Upper lobe of left lung (tissue), 6 donors: ENCODE measurements at regions not wholly inside any gene's neighbourhood (a gene's known extent, or its start where the extent isn't known, plus 50 kb on each side); places are given as distances from the start of the nearest gene placed in this dataset.

ENCODE experiments used
- ATAC-seq, 2 donors: fragments of 200-7000 bp; cut with Tn5 transposase; one replicate each; pipeline ENCODE4 v1.9.1; 2022; ENCODE audit warnings: mild to moderate bottlenecking in 2 of 2, moderate library complexity in 2 of 2; ENCODE audit not compliant: low FRiP score in 2 of 2
- DNase-seq, 2 donors: peaks; one replicate each; pipeline ENCODE4 v3.0.0-alpha.2; 2019 to 2020
- H3K27ac ChIP-seq, 4 donors: fragments of 200-600 bp; sonication (generic); one replicate each; pipeline ENCODE4 v1.5.1; 2016 to 2019
- H3K27me3 ChIP-seq, 4 donors: fragments of 200-600 bp; sonication (generic); one replicate each; pipeline ENCODE4 v1.5.1; 2017 to 2019
- H3K36me3 ChIP-seq, 4 donors: fragments of 200-600 bp; sonication (generic); one replicate each; pipeline ENCODE4 v1.5.1; 2016 to 2019
- H3K4me1 ChIP-seq, 4 donors: fragments of 200-600 bp; sonication (generic); one replicate each; pipeline ENCODE4 v1.5.1; 2018 to 2019
- H3K4me3 ChIP-seq, 4 donors: fragments of 200-600 bp; sonication (generic); one replicate each; pipeline ENCODE4 v1.5.1; 2017 to 2019; ENCODE audit warnings: mild to moderate bottlenecking in 2 of 4, moderate library complexity in 1 of 4
- H3K9me3 ChIP-seq, 4 donors: fragments of 200-600 bp; sonication (generic); one replicate each; pipeline ENCODE4 v1.5.1; 2018 to 2019
- EP300 ChIP-seq, 4 donors: sonication (generic); formaldehyde crosslinking; IDR thresholded peaks; one replicate each; pipeline ENCODE4 v1.5.1; 2017; ENCODE audit warnings: antibody characterized with exemption in 4 of 4, control low read depth in 2 of 4
- POLR2A ChIP-seq, 4 donors: fragments of 450-650 bp; IDR thresholded peaks; one replicate each; pipeline ENCODE4 v1.5.1; 2016 to 2017; ENCODE audit warnings: antibody characterized with exemption in 4 of 4, mild to moderate bottlenecking in 2 of 4
- POLR2AphosphoS5 ChIP-seq, 2 donors: sonication (generic); formaldehyde crosslinking; IDR thresholded peaks; one replicate each; pipeline ENCODE4 v1.5.1; 2017; ENCODE audit warnings: antibody characterized with exemption in 2 of 2
- WGBS, 2 donors: methylation state at CpG; one replicate each; pipeline ENCODE4 v1.1.5; 2017 to 2018; 5-methylcytosine and 5-hydroxymethylcytosine counted together
- TF ChIP-seq, protein P1 (sequence below), 6 experiments: fragments of 450-650 bp in 4 of 6; fragments of 200-600 bp in 2 of 6; sonication (generic) in 2 of 6; IDR thresholded peaks; one replicate each; pipeline ENCODE4 v1.5.1; 2016 to 2019; ENCODE audit warnings: antibody characterized with exemption in 6 of 6
- donor health status: DM: no; HTN: no; CAD: no; lungs with moderate emphysema.
- donor health status: DM: no; HTN: yes; CAD: no; lungs with severe emphysema.

DNA sequence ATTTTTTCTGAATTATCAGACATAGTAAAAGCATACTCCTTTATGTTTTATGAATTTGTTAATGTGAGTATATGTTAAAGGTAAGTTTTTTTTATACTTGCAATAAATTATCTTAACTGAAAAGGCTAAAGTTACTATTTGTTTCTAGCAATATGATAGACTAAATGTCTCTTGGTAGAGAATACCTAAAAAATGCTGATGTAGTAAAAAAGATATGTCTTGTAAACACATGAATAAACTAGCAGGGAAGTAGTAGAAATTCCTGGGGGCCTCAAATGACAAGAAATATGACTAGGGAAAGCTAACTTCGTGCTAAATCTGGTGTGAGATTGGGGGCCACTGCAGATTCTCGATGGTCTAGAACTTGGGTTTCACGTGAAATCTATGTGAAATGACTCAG lies 188.1 kb upstream of the CACNA1E start:
- no peaks in the 10 kb centered on the region for H3K27me3 ChIP-seq
- no peak for TF ChIP-seq POLR2AphosphoS5 (IDR thresholded peaks at IDR 0.05)
- ATAC-seq, result no peak
- H3K9me3 ChIP-seq, result no peaks in the 10 kb centered on the region
- H3K27ac ChIP-seq, result no peak overlapping the region
- WGBS, 2 donors, result 81 to 82% methylated on average over 3 of the region's 3 CpGs
- no peaks in the 10 kb centered on the region for H3K36me3 ChIP-seq
- DNase-seq, result no peak
- no peak overlapping the region for H3K4me3 ChIP-seq
- no peaks in the 10 kb centered on the region for H3K4me1 ChIP-seq

GRCh38 chr1:181296180-181296579 lies 187.1 kb upstream of the CACNA1E start:
- H3K27ac ChIP-seq, result no peak overlapping the region
- no peaks in the 10 kb centered on the region for H3K36me3 ChIP-seq
- H3K9me3 ChIP-seq, result no peaks in the 10 kb centered on the region
- H3K4me3 ChIP-seq, result no peak overlapping the region
- no peak for DNase-seq
- H3K27me3 ChIP-seq, result no peaks in the 10 kb centered on the region
- WGBS, 2 donors, result 81 to 100% methylated on average over 1 to 2 of the region's 2 CpGs
- ATAC-seq, result no peak
- TF ChIP-seq EP300 (IDR thresholded peaks at IDR 0.05), result no peak
- TF ChIP-seq, protein P1, sequence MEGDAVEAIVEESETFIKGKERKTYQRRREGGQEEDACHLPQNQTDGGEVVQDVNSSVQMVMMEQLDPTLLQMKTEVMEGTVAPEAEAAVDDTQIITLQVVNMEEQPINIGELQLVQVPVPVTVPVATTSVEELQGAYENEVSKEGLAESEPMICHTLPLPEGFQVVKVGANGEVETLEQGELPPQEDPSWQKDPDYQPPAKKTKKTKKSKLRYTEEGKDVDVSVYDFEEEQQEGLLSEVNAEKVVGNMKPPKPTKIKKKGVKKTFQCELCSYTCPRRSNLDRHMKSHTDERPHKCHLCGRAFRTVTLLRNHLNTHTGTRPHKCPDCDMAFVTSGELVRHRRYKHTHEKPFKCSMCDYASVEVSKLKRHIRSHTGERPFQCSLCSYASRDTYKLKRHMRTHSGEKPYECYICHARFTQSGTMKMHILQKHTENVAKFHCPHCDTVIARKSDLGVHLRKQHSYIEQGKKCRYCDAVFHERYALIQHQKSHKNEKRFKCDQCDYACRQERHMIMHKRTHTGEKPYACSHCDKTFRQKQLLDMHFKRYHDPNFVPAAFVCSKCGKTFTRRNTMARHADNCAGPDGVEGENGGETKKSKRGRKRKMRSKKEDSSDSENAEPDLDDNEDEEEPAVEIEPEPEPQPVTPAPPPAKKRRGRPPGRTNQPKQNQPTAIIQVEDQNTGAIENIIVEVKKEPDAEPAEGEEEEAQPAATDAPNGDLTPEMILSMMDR (IDR thresholded peaks at IDR 0.05), result no peak
- no peaks in the 10 kb centered on the region for H3K4me1 ChIP-seq

DNA sequence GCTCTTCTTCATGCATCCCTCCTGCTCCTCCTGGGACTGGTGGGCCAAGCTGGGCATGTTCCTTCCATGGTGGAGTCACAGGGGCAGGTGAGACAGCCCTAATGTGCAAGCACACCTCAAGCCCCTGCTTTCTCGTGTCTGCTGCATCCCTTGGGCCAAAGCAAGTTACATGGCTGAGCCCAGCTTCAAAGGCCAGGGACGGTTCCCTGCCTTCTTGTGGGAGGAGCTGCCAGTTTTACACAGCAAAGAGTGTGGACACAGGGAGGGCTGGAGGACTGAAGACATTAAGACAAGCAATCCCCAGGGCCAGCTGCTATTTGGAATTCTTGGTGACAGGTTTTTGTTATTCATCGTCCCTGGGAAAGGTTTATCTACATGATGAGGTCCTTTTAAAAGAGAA lies 175.2 kb upstream of the CACNA1E start:
- H3K36me3 ChIP-seq, result no peaks in the 10 kb centered on the region
- no peaks in the 10 kb centered on the region for H3K4me1 ChIP-seq
- no peak for TF ChIP-seq POLR2A (IDR thresholded peaks at IDR 0.05)
- no peak for TF ChIP-seq POLR2AphosphoS5 (IDR thresholded peaks at IDR 0.05)
- TF ChIP-seq, protein P1 (IDR thresholded peaks at IDR 0.05), result no peak
- TF ChIP-seq EP300 (IDR thresholded peaks at IDR 0.05), result no peak
- no peaks in the 10 kb centered on the region for H3K9me3 ChIP-seq
- 47 to 49% methylated on average over 3 of the region's 3 CpGs for WGBS, 2 donors
- H3K27me3 ChIP-seq, result no peaks in the 10 kb centered on the region
- no peak overlapping the region for H3K27ac ChIP-seq
- no peak overlapping the region for H3K4me3 ChIP-seq
- no peak for ATAC-seq
- DNase-seq, result no peak

DNA sequence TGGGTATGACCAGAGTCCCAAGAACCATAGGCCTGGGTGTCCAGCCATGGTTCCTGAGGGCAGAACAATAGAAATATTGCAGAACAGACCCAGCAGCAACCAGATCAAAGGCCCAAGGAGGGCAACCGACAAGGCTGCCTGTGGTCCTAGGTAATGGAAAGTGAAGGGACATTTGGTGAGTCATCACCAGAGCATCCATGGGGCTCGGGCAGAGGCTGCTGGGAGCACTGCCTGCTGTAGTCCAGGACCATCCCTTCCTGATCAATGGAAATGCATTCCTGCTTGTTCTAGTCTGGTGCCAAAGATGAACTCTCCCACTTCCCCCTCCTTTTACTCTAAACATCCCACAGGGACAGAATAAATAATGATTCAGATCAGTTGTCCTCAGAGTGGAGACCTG lies 172.8 kb upstream of the CACNA1E start:
- no peak for ATAC-seq
- WGBS, 2 donors, result 43 to 68% methylated on average over 1 to 2 of the region's 2 CpGs
- DNase-seq, result no peak

DNA sequence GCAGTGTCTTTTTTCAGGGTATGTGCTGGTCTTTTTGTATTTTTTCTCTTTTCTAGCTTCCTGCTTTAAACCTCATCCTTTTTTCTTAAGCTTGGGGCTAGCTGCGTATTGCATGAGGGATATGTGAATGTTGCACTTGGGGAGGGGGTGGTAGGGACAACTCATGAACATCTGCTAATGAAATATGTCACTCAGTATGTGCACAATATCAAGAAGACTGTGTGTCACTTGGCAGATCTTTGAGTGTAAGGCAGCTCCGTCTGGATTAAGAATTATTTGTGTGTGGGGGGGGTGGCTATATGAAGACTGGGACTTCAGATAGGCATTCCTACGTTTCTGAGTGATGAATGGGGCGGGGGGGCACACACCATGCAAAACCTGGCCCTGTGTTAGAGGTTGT lies 170.4 kb upstream of the CACNA1E start:
- Histone ChIP-seq H3K27me3 (peaks cover 0 to 4% (median under 1%) of the 10 kb centered on the region in 4 donors), H3K9me3 (no peaks in the 10 kb centered on the region), H3K36me3 (no peaks in the 10 kb centered on the region), H3K4me1 (peaks cover 0 to under 1% (median 0%) of the 10 kb centered on the region in 4 donors), H3K4me3 (no peak overlapping the region), H3K27ac (no peak overlapping the region)
- WGBS, 2 donors, result 34 to 47% methylated on average over 4 of the region's 4 CpGs
- no peak for ATAC-seq
- DNase-seq, result no peak
- TF ChIP-seq POLR2A (IDR thresholded peaks at IDR 0.05) (no peak), POLR2AphosphoS5 (IDR thresholded peaks at IDR 0.05) (no peak), EP300 (IDR thresholded peaks at IDR 0.05) (no peak)
- TF ChIP-seq, protein P1 (IDR thresholded peaks at IDR 0.05), result no peak

More for the DNA sequence above, 172.8 kb upstream of the CACNA1E start:
- no peak overlapping the region for H3K4me3 ChIP-seq
- no peaks in the 10 kb centered on the region for H3K4me1 ChIP-seq
- TF ChIP-seq POLR2AphosphoS5 (IDR thresholded peaks at IDR 0.05) (no peak), EP300 (IDR thresholded peaks at IDR 0.05) (no peak), POLR2A (IDR thresholded peaks at IDR 0.05) (no peak)
- TF ChIP-seq, protein P1 (IDR thresholded peaks at IDR 0.05), result no peak
- H3K36me3 ChIP-seq, result no peaks in the 10 kb centered on the region
- no peak overlapping the region for H3K27ac ChIP-seq
- no peaks in the 10 kb centered on the region for H3K9me3 ChIP-seq
- H3K27me3 ChIP-seq, result no peaks in the 10 kb centered on the region
